ENCODE measurements at regions not wholly inside any gene's neighbourhood (a gene's known extent, or its start where the extent isn't known, plus 50 kb on each side); places are given as distances from the start of the nearest gene placed in this dataset.
A peak's percentile ranks its signal among the peaks of the same experiment; 100 is the strongest.

GRCh38 chr12:96103067-96103644 lies 67.8 kb upstream of the LTA4H start:
- Histone ChIP-seq H3K27ac (ENCODE audit: low read depth, low read length, poor library complexity, severe bottlenecking) (no peak overlapping the region), H3K9me3 (ENCODE audit: low read length) (no peaks in the 10 kb centered on the region), H4K20me1 (ENCODE audit: insufficient read depth, low read length) (no peaks in the 10 kb centered on the region), H3K4me3 (ENCODE audit: low read depth, low read length, poor library complexity, severe bottlenecking) (no peak overlapping the region), H2AFZ (ENCODE audit: low read length) (no peak overlapping the region), H3K4me1 (ENCODE audit: insufficient read depth, low read length, poor library complexity, severe bottlenecking) (peaks cover 16% of the 10 kb centered on the region), H3K9me2 (ENCODE audit: insufficient read depth, low read length) (no peaks in the 10 kb centered on the region), H3K36me3 (ENCODE audit: insufficient read depth, low read length) (no peaks in the 10 kb centered on the region), H3K79me2 (ENCODE audit: insufficient read depth, low read depth, low read length) (no peaks in the 10 kb centered on the region), H3K4me2 (ENCODE audit: low read length) (no peak overlapping the region)
- no peak for TF ChIP-seq EZH2phosphoT487 (IDR thresholded peaks at IDR 0.05; ENCODE audit: borderline replicate concordance, low read depth, low read length)
- TF ChIP-seq, protein P1, sequence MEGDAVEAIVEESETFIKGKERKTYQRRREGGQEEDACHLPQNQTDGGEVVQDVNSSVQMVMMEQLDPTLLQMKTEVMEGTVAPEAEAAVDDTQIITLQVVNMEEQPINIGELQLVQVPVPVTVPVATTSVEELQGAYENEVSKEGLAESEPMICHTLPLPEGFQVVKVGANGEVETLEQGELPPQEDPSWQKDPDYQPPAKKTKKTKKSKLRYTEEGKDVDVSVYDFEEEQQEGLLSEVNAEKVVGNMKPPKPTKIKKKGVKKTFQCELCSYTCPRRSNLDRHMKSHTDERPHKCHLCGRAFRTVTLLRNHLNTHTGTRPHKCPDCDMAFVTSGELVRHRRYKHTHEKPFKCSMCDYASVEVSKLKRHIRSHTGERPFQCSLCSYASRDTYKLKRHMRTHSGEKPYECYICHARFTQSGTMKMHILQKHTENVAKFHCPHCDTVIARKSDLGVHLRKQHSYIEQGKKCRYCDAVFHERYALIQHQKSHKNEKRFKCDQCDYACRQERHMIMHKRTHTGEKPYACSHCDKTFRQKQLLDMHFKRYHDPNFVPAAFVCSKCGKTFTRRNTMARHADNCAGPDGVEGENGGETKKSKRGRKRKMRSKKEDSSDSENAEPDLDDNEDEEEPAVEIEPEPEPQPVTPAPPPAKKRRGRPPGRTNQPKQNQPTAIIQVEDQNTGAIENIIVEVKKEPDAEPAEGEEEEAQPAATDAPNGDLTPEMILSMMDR (conservative IDR thresholded peaks at IDR 0.05; ENCODE audit: low read length): no peak
- no TSS peak for BruUV-seq (replicated peaks)
- ChIA-PET CTCF (ENCODE audit: unreplicated experiment) (interaction anchor here (0.6 kb wide), 1 partner anchor 30 kb away, joined by 3 read pairs; no protein-coding TSS in a partner anchor), POLR2A (interaction anchor here (0.7 kb wide), 1 partner anchor 408 kb away, joined by 4 read pairs; no protein-coding TSS in a partner anchor)
- intact Hi-C loops (cut with micrococcal nuclease; ENCODE audit: unreplicated experiment): no loop called here
- DNase-seq (ENCODE audit: low spot score): no peak

DNA sequence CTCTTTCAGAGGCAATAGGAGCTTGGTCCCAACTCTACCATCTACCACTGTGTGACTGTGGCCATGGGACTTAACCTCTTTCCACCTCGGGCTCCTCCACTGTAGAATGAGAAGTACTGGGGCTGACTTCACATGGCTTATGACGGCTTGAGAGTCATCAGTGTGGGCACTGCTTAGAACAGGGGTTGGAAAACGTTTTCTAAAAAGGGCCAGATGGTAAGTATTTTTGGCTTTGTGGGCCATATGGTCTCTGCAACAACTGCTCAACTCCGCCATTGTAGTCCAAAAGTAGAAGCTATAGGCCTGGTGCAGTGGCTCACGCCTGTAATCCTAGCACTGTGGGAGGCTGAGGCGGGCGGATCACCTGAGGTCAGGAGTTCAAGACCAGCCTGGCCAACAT lies 69.2 kb upstream of the LTA4H start:
- no peak for TF ChIP-seq EZH2phosphoT487 (IDR thresholded peaks at IDR 0.05; ENCODE audit: borderline replicate concordance, low read depth, low read length)
- TF ChIP-seq, protein P1 (conservative IDR thresholded peaks at IDR 0.05; ENCODE audit: low read length): no peak
- no peak overlapping the region for H3K27ac ChIP-seq (ENCODE audit: low read depth, low read length, poor library complexity, severe bottlenecking)
- POLR2A ChIA-PET: interaction anchor here (0.7 kb wide), 1 partner anchor 105 kb away, joined by 3 read pairs; no protein-coding TSS in a partner anchor
- H3K9me3 ChIP-seq (ENCODE audit: low read length): no peaks in the 10 kb centered on the region
- H3K36me3 ChIP-seq (ENCODE audit: insufficient read depth, low read length): no peaks in the 10 kb centered on the region
- no TSS peak for BruUV-seq (replicated peaks)
- H3K4me2 ChIP-seq (ENCODE audit: low read length): no peak overlapping the region
- no peaks in the 10 kb centered on the region for H3K79me2 ChIP-seq (ENCODE audit: insufficient read depth, low read depth, low read length)
- CTCF ChIA-PET (ENCODE audit: unreplicated experiment): no interaction called here
- peaks cover 16% of the 10 kb centered on the region for H3K4me1 ChIP-seq (ENCODE audit: insufficient read depth, low read length, poor library complexity, severe bottlenecking)
- no peak overlapping the region for H3K4me3 ChIP-seq (ENCODE audit: low read depth, low read length, poor library complexity, severe bottlenecking)
- H3K9me2 ChIP-seq (ENCODE audit: insufficient read depth, low read length): no peaks in the 10 kb centered on the region
- no peaks in the 10 kb centered on the region for H4K20me1 ChIP-seq (ENCODE audit: insufficient read depth, low read length)
- DNase-seq (ENCODE audit: low spot score): no peak
- intact Hi-C loops (cut with micrococcal nuclease; ENCODE audit: unreplicated experiment): no loop called here
- H2AFZ ChIP-seq (ENCODE audit: low read length): peak overlapping the region; percentile 38; the same call in 1 of the 2 replicates

DNA sequence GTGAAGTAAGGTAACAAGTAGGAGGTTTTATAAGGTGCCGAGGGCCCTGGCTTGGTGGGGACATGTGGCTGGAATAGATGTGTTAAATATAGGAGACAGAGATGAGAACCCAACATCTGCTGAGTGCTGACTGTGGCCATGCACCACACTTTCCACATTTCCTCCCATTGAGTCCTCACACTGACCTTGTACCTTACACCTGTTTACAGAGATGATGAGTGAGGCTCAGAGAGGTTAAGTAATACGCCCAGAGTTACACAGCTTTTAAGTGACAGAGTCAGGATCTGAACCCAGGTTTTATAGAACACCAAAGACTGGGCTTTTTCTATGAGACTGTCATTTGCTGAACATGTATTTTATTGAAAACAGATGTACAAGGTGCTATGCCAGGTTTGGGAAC lies 70.8 kb upstream of the LTA4H start:
- intact Hi-C loops (cut with micrococcal nuclease; ENCODE audit: unreplicated experiment): no loop called here
- no TSS peak for BruUV-seq (replicated peaks)

More for the DNA sequence above, 70.8 kb upstream of the LTA4H start:
- H3K4me2 ChIP-seq (ENCODE audit: low read length): no peak overlapping the region
- POLR2A ChIA-PET: interaction anchor here (0.5 to 1.4 kb wide), 10 partner anchors 8 to 1582 kb away, joined by 3 to 5 read pairs (median 3); no protein-coding TSS in a partner anchor
- H3K9me3 ChIP-seq (ENCODE audit: low read length): no peaks in the 10 kb centered on the region
- TF ChIP-seq, protein P1 (conservative IDR thresholded peaks at IDR 0.05; ENCODE audit: low read length): no peak
- no peak for TF ChIP-seq EZH2phosphoT487 (IDR thresholded peaks at IDR 0.05; ENCODE audit: borderline replicate concordance, low read depth, low read length)
- H3K79me2 ChIP-seq (ENCODE audit: insufficient read depth, low read depth, low read length): no peaks in the 10 kb centered on the region
- no peaks in the 10 kb centered on the region for H4K20me1 ChIP-seq (ENCODE audit: insufficient read depth, low read length)
- no peak overlapping the region for H3K27ac ChIP-seq (ENCODE audit: low read depth, low read length, poor library complexity, severe bottlenecking)
- peak overlapping the region; percentile 77; the same call in 1 of the 2 replicates for H2AFZ ChIP-seq (ENCODE audit: low read length)
- no peaks in the 10 kb centered on the region for H3K36me3 ChIP-seq (ENCODE audit: insufficient read depth, low read length)
- DNase-seq (ENCODE audit: low spot score): no peak
- H3K4me1 ChIP-seq (ENCODE audit: insufficient read depth, low read length, poor library complexity, severe bottlenecking): peaks cover 11% of the 10 kb centered on the region
- no peaks in the 10 kb centered on the region for H3K9me2 ChIP-seq (ENCODE audit: insufficient read depth, low read length)
- no peak overlapping the region for H3K4me3 ChIP-seq (ENCODE audit: low read depth, low read length, poor library complexity, severe bottlenecking)
- CTCF ChIA-PET (ENCODE audit: unreplicated experiment): interaction anchor here (0.9 kb wide), 1 partner anchor 8 kb away, joined by 3 read pairs; no protein-coding TSS in a partner anchor

Data from OCI-LY7 (cell line).